Endothelial cell of umbilical vein (primary cell): ENCODE measurements at regions not wholly inside any gene's neighbourhood (a gene's known extent, or its start where the extent isn't known, plus 50 kb on each side); places are given as distances from the start of the nearest gene placed in this dataset.

Experiments
- BruUV-seq: library from RNA; stranded (reverse); fragments of 400-500 nt; replicated peaks from 2 replicates; lab custom pipeline; 2021; lab: Mats Ljungman, UMichigan
- CTCF ChIA-PET: fragments of 300-600, 350-600 bp; sonication (Branson Sonifier 250); formaldehyde crosslinking; loops from one replicate; lab custom pipeline; 2021; ENCODE audit warnings: antibody characterized with exemption, inconsistent platforms; lab: Charles Lee
- POLR2A ChIA-PET: fragments of 300-600, 350-600 bp; sonication (Branson Sonifier 250); formaldehyde crosslinking; loops from one replicate; lab custom pipeline; 2021; ENCODE audit warnings: antibody characterized with exemption, inconsistent platforms; lab: Charles Lee
- DNase-seq: peaks from one replicate; pipeline ENCODE4 v3.0.0-alpha.2; 2011; ENCODE audit warnings: low read depth, low spot score
- FAIRE-seq: peaks from 2 replicates; lab custom pipeline; 2011; peaks lifted over from hg19 to GRCh38; lab: Jason Lieb, UNC
- H2AFZ ChIP-seq: 2 replicates; pipeline ENCODE4 v1.6.0; 2012; ENCODE audit warnings: low read depth, low read length, control low read depth, inconsistent platforms
- H3K27ac ChIP-seq: 2 replicates; pipeline ENCODE4 v1.5.1; 2011; ENCODE audit warnings: low read depth, mild to moderate bottlenecking, control low read depth, low read length, moderate library complexity; ENCODE audit not compliant: insufficient read depth
- H3K27me3 ChIP-seq, 2 experiments: 2 replicates each; pipeline versions ENCODE4 v1.6.0 to v1.6.1; 2011; ENCODE audit warnings: low read length in 2 of 2, mixed read lengths in 1 of 2; ENCODE audit not compliant: control insufficient read depth in 2 of 2, insufficient read depth in 2 of 2
- H3K36me3 ChIP-seq, 2 experiments: 2 replicates in 1 of 2; 3 replicates in 1 of 2; pipeline ENCODE4 v1.5.1; 2011; ENCODE audit warnings: low read length in 2 of 2, mild to moderate bottlenecking in 1 of 2, moderate library complexity in 1 of 2; ENCODE audit not compliant: control insufficient read depth in 2 of 2, insufficient read depth in 2 of 2; ENCODE audit errors: extremely low read depth in 1 of 2
- H3K4me1 ChIP-seq: 3 replicates; pipeline ENCODE4 v1.5.1; 2011; ENCODE audit warnings: mild to moderate bottlenecking, low read length; ENCODE audit not compliant: control insufficient read depth, insufficient read depth; ENCODE audit errors: extremely low read depth
- H3K4me2 ChIP-seq: 2 replicates; pipeline ENCODE4 v1.6.1; 2011; ENCODE audit warnings: low read length, control low read depth, mixed read lengths; ENCODE audit not compliant: insufficient read depth
- H3K4me3 ChIP-seq, 3 experiments: fragments of 200-600 bp in 1 of 3; sonication (generic), shearing (Covaris generic) in 1 of 3; replicated peaks in 1 of 3; 2 replicates each; pipeline ENCODE4 v1.5.1; 2011 to 2016; ENCODE audit warnings: control low read depth in 3 of 3, low read length in 3 of 3, mild to moderate bottlenecking in 2 of 3, inconsistent platforms in 1 of 3, low read depth in 1 of 3, moderate library complexity in 1 of 3; ENCODE audit not compliant: insufficient read depth in 1 of 3
- H3K79me2 ChIP-seq: 2 replicates; pipeline ENCODE4 v1.6.0; 2012; ENCODE audit warnings: low read length, inconsistent platforms; ENCODE audit not compliant: control insufficient read depth, insufficient read depth
- H3K9ac ChIP-seq: replicated peaks from 2 replicates; pipeline ENCODE3; 2011; ENCODE audit warnings: low read length, control low read depth; ENCODE audit not compliant: insufficient read depth; ENCODE audit errors: extremely low read depth
- H3K9me1 ChIP-seq: replicated peaks from 3 replicates; pipeline ENCODE4 v1.6.0; 2011; ENCODE audit warnings: mild to moderate bottlenecking, low read length; ENCODE audit not compliant: control insufficient read depth, insufficient read depth; ENCODE audit errors: extremely low read depth
- H3K9me3 ChIP-seq: replicated peaks from 2 replicates; pipeline ENCODE4 v1.5.1; 2012; ENCODE audit warnings: low read length, inconsistent platforms; ENCODE audit not compliant: control insufficient read depth, insufficient read depth
- H4K20me1 ChIP-seq: replicated peaks from 2 replicates; pipeline ENCODE3; 2011; ENCODE audit warnings: mild to moderate bottlenecking, low read length; ENCODE audit not compliant: control insufficient read depth, insufficient read depth; ENCODE audit errors: extremely low read depth
- EZH2 ChIP-seq: IDR thresholded peaks from 2 replicates; pipeline ENCODE4 v1.6.1; 2012; ENCODE audit warnings: borderline replicate concordance, low read depth, mild to moderate bottlenecking, moderate library complexity, low read length, inconsistent platforms; ENCODE audit not compliant: severe bottlenecking
- FOS ChIP-seq: IDR thresholded peaks from 2 replicates; pipeline ENCODE4 v1.6.1; 2011; ENCODE audit warnings: mild to moderate bottlenecking, low read length, moderate library complexity, borderline replicate concordance; ENCODE audit not compliant: insufficient read depth
- GATA2 ChIP-seq: IDR thresholded peaks from 2 replicates; pipeline ENCODE4 v1.7.0; 2011; ENCODE audit warnings: low read depth, mild to moderate bottlenecking, moderate library complexity, mixed read lengths, low read length; ENCODE audit not compliant: insufficient read length, insufficient read depth
- JUN ChIP-seq: IDR thresholded peaks from 2 replicates; pipeline ENCODE4 v1.6.1; 2011; ENCODE audit warnings: borderline replicate concordance, low read depth; ENCODE audit not compliant: insufficient read length, insufficient read depth
- MYC ChIP-seq: IDR thresholded peaks from one replicate; pipeline ENCODE4 v1.6.1; 2011; ENCODE audit warnings: mild to moderate bottlenecking, low read depth, low read length
- POLR2A ChIP-seq: IDR thresholded peaks from 2 replicates; pipeline ENCODE4 v1.6.1; 2012; ENCODE audit warnings: low read depth, mild to moderate bottlenecking, control low read depth, low read length
- POLR2AphosphoS5 ChIP-seq: IDR thresholded peaks from 2 replicates; pipeline ENCODE4 v1.6.1; 2012; ENCODE audit warnings: low read depth, mild to moderate bottlenecking, control low read depth, low read length, moderate library complexity; ENCODE audit not compliant: insufficient read depth
- dilution Hi-C: fragments of 300-500 bp; cut with MboI; formaldehyde crosslinking; loops from one replicate; pipeline ENCODE4 v1.15.0; 2019; ENCODE audit warnings: low sequenced_read_pairs; ENCODE audit not compliant: extremely low pct_ligation_motif_present
- intact Hi-C: fragments of 100-400 bp; cut with micrococcal nuclease; formaldehyde crosslinking; loops from one replicate; pipeline ENCODE4 v1.10.0; 2022
- TF ChIP-seq, protein P1 (sequence below), 2 donors: IDR thresholded peaks; 1 replicate in 1 of 2; 2 replicates in 1 of 2; pipeline ENCODE4 v1.5.1; 2011; ENCODE audit warnings: low read length in 2 of 2, mild to moderate bottlenecking in 2 of 2, moderate library complexity in 2 of 2, control low read depth in 1 of 2, inconsistent platforms in 1 of 2, low read depth in 1 of 2; ENCODE audit not compliant: insufficient read depth in 1 of 2; ENCODE audit errors: extremely low read depth in 1 of 2
- TF ChIP-seq, protein P2 (sequence below): IDR thresholded peaks from 2 replicates; pipeline ENCODE4 v1.6.1; 2011; ENCODE audit not compliant: insufficient read depth, insufficient read length

DNA sequence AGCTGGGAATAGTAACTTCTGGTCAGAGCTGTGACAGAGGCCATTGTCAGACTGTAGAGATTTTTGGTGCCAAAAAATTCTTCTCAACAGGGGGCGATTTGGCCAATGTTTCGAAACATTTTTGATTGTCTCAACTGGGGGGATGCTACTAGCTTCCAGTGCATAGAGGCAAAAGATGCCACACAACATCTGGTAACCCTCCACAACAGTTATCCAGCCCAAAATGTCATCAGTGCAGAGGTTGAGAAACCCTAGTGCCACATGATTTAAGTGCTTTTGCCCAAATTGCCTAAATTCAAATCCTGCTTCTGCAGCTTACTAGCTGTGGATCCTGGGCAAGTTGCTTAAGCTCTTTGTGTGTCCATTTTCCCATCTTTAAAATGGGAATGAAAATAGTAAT, 71.9 kb downstream of the FZD1 start:
- H3K9ac ChIP-seq: no peak overlapping the region
- H3K27me3 ChIP-seq: peaks cover 0 to 3% of the 10 kb centered on the region in 2 experiments
- FAIRE-seq (no peak), DNase-seq (no peak)
- intact Hi-C loops: no loop called here
- dilution Hi-C loops: no loop called here
- H3K79me2 ChIP-seq: no peaks in the 10 kb centered on the region
- TF ChIP-seq, protein P1, sequence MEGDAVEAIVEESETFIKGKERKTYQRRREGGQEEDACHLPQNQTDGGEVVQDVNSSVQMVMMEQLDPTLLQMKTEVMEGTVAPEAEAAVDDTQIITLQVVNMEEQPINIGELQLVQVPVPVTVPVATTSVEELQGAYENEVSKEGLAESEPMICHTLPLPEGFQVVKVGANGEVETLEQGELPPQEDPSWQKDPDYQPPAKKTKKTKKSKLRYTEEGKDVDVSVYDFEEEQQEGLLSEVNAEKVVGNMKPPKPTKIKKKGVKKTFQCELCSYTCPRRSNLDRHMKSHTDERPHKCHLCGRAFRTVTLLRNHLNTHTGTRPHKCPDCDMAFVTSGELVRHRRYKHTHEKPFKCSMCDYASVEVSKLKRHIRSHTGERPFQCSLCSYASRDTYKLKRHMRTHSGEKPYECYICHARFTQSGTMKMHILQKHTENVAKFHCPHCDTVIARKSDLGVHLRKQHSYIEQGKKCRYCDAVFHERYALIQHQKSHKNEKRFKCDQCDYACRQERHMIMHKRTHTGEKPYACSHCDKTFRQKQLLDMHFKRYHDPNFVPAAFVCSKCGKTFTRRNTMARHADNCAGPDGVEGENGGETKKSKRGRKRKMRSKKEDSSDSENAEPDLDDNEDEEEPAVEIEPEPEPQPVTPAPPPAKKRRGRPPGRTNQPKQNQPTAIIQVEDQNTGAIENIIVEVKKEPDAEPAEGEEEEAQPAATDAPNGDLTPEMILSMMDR (IDR thresholded peaks at IDR 0.05; ENCODE audit: extremely low read depth in 1 of 2, insufficient read depth in 1 of 2, low read depth in 1 of 2, low read length in 2 of 2): no peak
- TF ChIP-seq, protein P2, sequence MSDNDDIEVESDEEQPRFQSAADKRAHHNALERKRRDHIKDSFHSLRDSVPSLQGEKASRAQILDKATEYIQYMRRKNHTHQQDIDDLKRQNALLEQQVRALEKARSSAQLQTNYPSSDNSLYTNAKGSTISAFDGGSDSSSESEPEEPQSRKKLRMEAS: no peak
- TF ChIP-seq FOS (no peak), GATA2 (no peak), JUN (no peak), POLR2AphosphoS5 (no peak), EZH2 (no peak), MYC (no peak), POLR2A (no peak)
- no peaks in the 10 kb centered on the region for H3K36me3 ChIP-seq
- H4K20me1 ChIP-seq: no peaks in the 10 kb centered on the region
- no peaks in the 10 kb centered on the region for H3K9me1 ChIP-seq
- no peak overlapping the region for H2AFZ ChIP-seq
- H3K4me3 ChIP-seq: no peak overlapping the region
- no peak overlapping the region for H3K4me2 ChIP-seq
- H3K4me1 ChIP-seq: no peaks in the 10 kb centered on the region
- POLR2A ChIA-PET: no interaction called here
- no peaks in the 10 kb centered on the region for H3K9me3 ChIP-seq
- CTCF ChIA-PET: interaction anchor here (1.5 kb wide), 1 partner anchor 8 kb away, joined by 3 read pairs; no protein-coding TSS in a partner anchor
- no TSS peak for BruUV-seq
- H3K27ac ChIP-seq: no peak overlapping the region
